DND-41 (cell line): ENCODE measurements at regions not wholly inside any gene's neighbourhood (a gene's known extent, or its start where the extent isn't known, plus 50 kb on each side); places are given as distances from the start of the nearest gene placed in this dataset.

Experiments
- ATAC-seq: fragments of 200-7000 bp; cut with Tn5 transposase; 3 replicates; pipeline ENCODE4 v1.9.1; 2021; ENCODE audit warnings: low read depth; ENCODE audit not compliant: insufficient read depth
- DNase-seq: peaks from one replicate; pipeline ENCODE4 v3.0.0-alpha.2; 2020
- H2AFZ ChIP-seq: 2 replicates; pipeline ENCODE4 v1.6.0; 2012; ENCODE audit warnings: low read depth, low read length
- H3K27ac ChIP-seq: 2 replicates; pipeline ENCODE4 v1.5.1; 2012; ENCODE audit warnings: low read length, inconsistent platforms
- H3K27me3 ChIP-seq: fragments of 200-600 bp; sonication (generic); 2 replicates; pipeline ENCODE4 v1.6.0; 2012; ENCODE audit warnings: low read length, mild to moderate bottlenecking, inconsistent platforms; ENCODE audit not compliant: insufficient read depth, poor library complexity
- H3K36me3 ChIP-seq: 2 replicates; pipeline ENCODE4 v1.5.1; 2012; ENCODE audit warnings: low read length, inconsistent platforms; ENCODE audit not compliant: insufficient read depth
- H3K4me1 ChIP-seq: 2 replicates; pipeline ENCODE4 v1.5.1; 2012; ENCODE audit warnings: mild to moderate bottlenecking, low read length; ENCODE audit not compliant: insufficient read depth
- H3K4me2 ChIP-seq: 2 replicates; pipeline ENCODE4 v1.6.0; 2012; ENCODE audit warnings: mild to moderate bottlenecking, moderate library complexity, low read length, inconsistent platforms; ENCODE audit not compliant: insufficient read depth
- H3K4me3 ChIP-seq, 2 experiments: fragments of 200-600 bp in 1 of 2; shearing (Covaris generic) in 1 of 2; 2 replicates each; pipeline ENCODE4 v1.5.1; 2012 to 2016; ENCODE audit warnings: inconsistent platforms in 2 of 2, low read length in 2 of 2, mild to moderate bottlenecking in 2 of 2, low read depth in 1 of 2, moderate library complexity in 1 of 2
- H3K79me2 ChIP-seq: 2 replicates; pipeline ENCODE4 v1.6.0; 2012; ENCODE audit warnings: low read length, inconsistent platforms; ENCODE audit not compliant: insufficient read depth
- H3K9ac ChIP-seq: 2 replicates; pipeline ENCODE4 v1.6.0; 2012; ENCODE audit warnings: low read depth, mild to moderate bottlenecking, inconsistent platforms, low read length, moderate library complexity
- H3K9me3 ChIP-seq: 2 replicates; pipeline ENCODE4 v1.5.1; 2012; ENCODE audit warnings: low read length, moderate library complexity, mild to moderate bottlenecking, inconsistent platforms; ENCODE audit not compliant: insufficient read depth, severe bottlenecking
- H4K20me1 ChIP-seq: 2 replicates; pipeline ENCODE4 v1.6.0; 2012; ENCODE audit warnings: low read length; ENCODE audit not compliant: insufficient read depth
- CTCF ChIP-seq: IDR thresholded peaks from 2 replicates; pipeline ENCODE4 v1.5.1; 2012; ENCODE audit warnings: borderline replicate concordance, low read length, moderate library complexity, mild to moderate bottlenecking; ENCODE audit not compliant: poor library complexity, severe bottlenecking; ENCODE audit errors: extremely low read depth
- EZH2 ChIP-seq: IDR thresholded peaks from 3 replicates; pipeline ENCODE4 v1.6.1; 2012; ENCODE audit warnings: borderline replicate concordance, low read depth, mild to moderate bottlenecking, moderate library complexity, low read length, inconsistent platforms; ENCODE audit not compliant: severe bottlenecking

- no peak for TF ChIP-seq EZH2
- no peak for TF ChIP-seq CTCF
Observed at GRCh38 chr1:228879164-228879563, 143.9 kb downstream of the RHOU start.

DNA sequence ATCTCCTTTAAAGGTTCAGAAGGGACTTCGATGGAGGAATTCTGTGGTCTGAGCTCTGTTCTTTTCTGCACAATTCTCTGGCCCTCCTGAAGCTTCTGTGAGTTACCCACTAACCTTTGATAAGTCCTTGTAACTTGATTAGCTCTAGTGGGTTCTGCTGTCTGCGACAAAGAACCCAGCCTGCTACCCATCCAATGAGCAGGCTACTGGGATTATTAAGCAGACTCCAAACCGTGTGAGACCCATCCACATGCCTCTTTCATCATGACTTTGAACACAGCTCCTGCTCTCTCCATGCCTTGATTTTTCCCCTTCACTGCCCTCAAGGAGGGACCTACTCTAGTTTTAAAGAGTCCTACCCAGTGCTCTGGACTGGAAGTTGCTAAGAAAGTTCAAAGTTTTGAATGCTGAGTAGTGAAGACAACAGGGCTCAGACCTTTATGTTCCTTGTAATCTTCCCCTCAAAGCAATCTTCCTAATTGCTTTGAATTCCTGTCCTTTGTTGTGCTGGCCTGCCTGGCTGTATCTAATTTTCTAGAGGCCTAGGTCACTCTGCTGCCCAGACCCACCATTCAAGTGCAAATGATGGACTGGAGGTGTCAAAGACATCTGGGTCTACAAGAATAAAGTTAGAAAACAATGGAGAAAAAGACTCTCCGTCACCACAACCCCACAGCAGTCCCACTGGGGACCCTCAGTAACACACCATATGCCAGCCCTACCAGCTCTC, 146.9 kb downstream of the RHOU start:
- H3K4me2 ChIP-seq: no peak overlapping the region
- ATAC-seq: no peak

More at GRCh38 chr1:228879164-228879563, 143.9 kb downstream of the RHOU start:
- Histone ChIP-seq H3K27me3 (peaks cover 6% of the 10 kb centered on the region), H3K36me3 (no peaks in the 10 kb centered on the region), H3K79me2 (no peaks in the 10 kb centered on the region), H3K27ac (no peak overlapping the region), H3K4me2 (no peak overlapping the region), H4K20me1 (no peaks in the 10 kb centered on the region), H3K9ac (no peak overlapping the region), H3K4me3 (no peak overlapping the region), H3K4me1 (no peaks in the 10 kb centered on the region), H3K9me3 (peaks cover 1% of the 10 kb centered on the region), H2AFZ (no peak overlapping the region)
- ATAC-seq (no peak), DNase-seq (no peak)

DNA sequence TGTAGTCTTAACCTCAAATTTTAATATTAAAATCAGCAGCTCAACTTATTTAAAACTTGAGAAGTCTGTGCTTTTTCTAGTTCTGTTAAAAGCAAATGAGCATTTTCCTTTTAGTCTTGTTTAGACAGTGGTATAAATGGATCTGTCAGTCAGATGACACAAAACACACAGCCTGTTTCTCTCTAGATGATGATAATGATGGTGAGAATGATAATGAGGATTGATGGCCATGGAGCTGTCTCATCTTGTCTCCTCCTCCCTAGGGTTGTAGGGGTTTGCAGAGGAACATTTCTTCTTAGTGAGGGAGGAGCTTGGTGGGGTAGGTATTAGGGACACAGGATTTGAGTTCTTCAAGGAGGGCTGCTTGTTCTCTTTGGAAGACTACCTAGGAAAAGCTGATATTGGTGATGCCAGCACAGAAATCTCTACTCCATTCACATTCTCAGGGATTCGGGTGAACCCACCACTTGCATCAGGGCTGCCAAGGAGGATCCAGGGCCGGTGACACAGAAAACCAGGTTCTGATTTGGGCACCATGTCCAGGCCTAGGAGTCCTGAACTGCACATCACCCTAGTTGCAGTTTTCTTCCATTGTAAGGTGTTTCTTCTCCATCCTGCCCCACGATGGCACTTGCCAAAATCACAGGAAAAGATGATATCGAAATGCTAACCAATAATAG, 147.6 kb downstream of the RHOU start:
- Histone ChIP-seq H2AFZ (no peak overlapping the region), H3K27me3 (peaks cover 4% of the 10 kb centered on the region), H4K20me1 (no peaks in the 10 kb centered on the region), H3K36me3 (no peaks in the 10 kb centered on the region), H3K9ac (no peak overlapping the region), H3K4me3 (no peak overlapping the region), H3K79me2 (no peaks in the 10 kb centered on the region), H3K9me3 (peaks cover 6% of the 10 kb centered on the region), H3K4me2 (no peak overlapping the region), H3K4me1 (no peaks in the 10 kb centered on the region), H3K27ac (no peak overlapping the region)
- ATAC-seq: no peak
- TF ChIP-seq CTCF: no peak
- TF ChIP-seq EZH2: no peak
- DNase-seq: no peak

More for the DNA sequence above, 146.9 kb downstream of the RHOU start:
- Histone ChIP-seq H3K9ac (no peak overlapping the region), H3K9me3 (peaks cover 6% of the 10 kb centered on the region), H3K4me3 (no peak overlapping the region), H2AFZ (no peak overlapping the region), H3K36me3 (no peaks in the 10 kb centered on the region), H3K27ac (no peak overlapping the region), H4K20me1 (no peaks in the 10 kb centered on the region), H3K4me1 (no peaks in the 10 kb centered on the region), H3K79me2 (no peaks in the 10 kb centered on the region), H3K27me3 (peaks cover 4% of the 10 kb centered on the region)
- DNase-seq: no peak
- no peak for TF ChIP-seq EZH2
- TF ChIP-seq CTCF: no peak
